Neural progenitor cell (in vitro differentiated cells): ENCODE measurements at regions not wholly inside any gene's neighbourhood (a gene's known extent, or its start where the extent isn't known, plus 50 kb on each side); places are given as distances from the start of the nearest gene placed in this dataset.
A peak's percentile ranks its signal among the peaks of the same experiment; 100 is the strongest.

Source experiments
- DNase-seq: peaks from one replicate; pipeline ENCODE4 v3.0.0-alpha.2; 2016; ENCODE audit warnings: low spot score
- H2AFZ ChIP-seq: fragments of 200-600 bp; sonication (generic); replicated peaks from 2 replicates; pipeline ENCODE4 v1.6.1; 2016; ENCODE audit warnings: antibody characterized with exemption
- H3F3A ChIP-seq: fragments of 200-600 bp; sonication (generic); 2 replicates; pipeline ENCODE4 v1.6.1; 2016; ENCODE audit warnings: antibody characterized with exemption, low read depth
- H3K27ac ChIP-seq: fragments of 200-600 bp; sonication (generic); 2 replicates; pipeline ENCODE4 v1.5.1; 2016; ENCODE audit warnings: mild to moderate bottlenecking
- H3K27me3 ChIP-seq: fragments of 200-600 bp; sonication (generic); 2 replicates; pipeline ENCODE4 v1.6.1; 2016; ENCODE audit warnings: mild to moderate bottlenecking, moderate library complexity
- H3K36me3 ChIP-seq: fragments of 200-600 bp; sonication (generic); 2 replicates; pipeline ENCODE4 v1.5.1; 2016
- H3K4me1 ChIP-seq: fragments of 200-600 bp; sonication (generic); 2 replicates; pipeline ENCODE4 v1.6.1; 2016; ENCODE audit warnings: mixed run types
- H3K4me2 ChIP-seq: fragments of 200-600 bp; sonication (generic); 2 replicates; pipeline ENCODE4 v1.6.1; 2016
- H3K4me3 ChIP-seq: fragments of 200-600 bp; sonication (generic); 2 replicates; pipeline ENCODE4 v1.5.1; 2016
- H3K79me2 ChIP-seq: fragments of 200-600 bp; sonication (generic); 2 replicates; pipeline ENCODE4 v1.6.1; 2016; ENCODE audit warnings: low read depth
- H3K9ac ChIP-seq: fragments of 200-600 bp; sonication (generic); 2 replicates; pipeline ENCODE4 v1.6.1; 2016
- H3K9me3 ChIP-seq: fragments of 200-600 bp; sonication (generic); 2 replicates; pipeline ENCODE4 v1.5.1; 2016; ENCODE audit warnings: low read depth
- H4K20me1 ChIP-seq: fragments of 200-600 bp; sonication (generic); 2 replicates; pipeline ENCODE4 v1.6.1; 2016; ENCODE audit warnings: low read depth
- H3K27ac Mint-ChIP-seq: 3 replicates; pipeline ENCODE4 v1.8.0; 2021; ENCODE audit warnings: mixed read lengths
- H3K27me3 Mint-ChIP-seq: 2 replicates; pipeline ENCODE4 v1.8.0; 2022; ENCODE audit warnings: low read depth, mild to moderate bottlenecking, inconsistent platforms, moderate library complexity, mixed read lengths; ENCODE audit not compliant: insufficient read depth
- H3K36me3 Mint-ChIP-seq: 3 replicates; pipeline ENCODE4 v1.8.0; 2021; ENCODE audit warnings: mixed read lengths
- H3K4me1 Mint-ChIP-seq: 3 replicates; pipeline ENCODE4 v1.8.0; 2021; ENCODE audit warnings: mixed read lengths
- H3K4me3 Mint-ChIP-seq: 3 replicates; pipeline ENCODE4 v1.8.0; 2021; ENCODE audit warnings: mild to moderate bottlenecking, moderate library complexity, mixed read lengths
- H3K9me3 Mint-ChIP-seq: 3 replicates; pipeline ENCODE4 v1.8.0; 2020; ENCODE audit warnings: mixed read lengths
- CTCF ChIP-seq: fragments of 200-600 bp; sonication (generic); IDR thresholded peaks from 2 replicates; pipeline ENCODE4 v1.5.1; 2017; ENCODE audit warnings: antibody characterized with exemption, mild to moderate bottlenecking
- EZH2 ChIP-seq: fragments of 200-600 bp; sonication (generic); IDR thresholded peaks from 2 replicates; pipeline ENCODE4 v1.6.1; 2017; ENCODE audit warnings: antibody characterized with exemption, mild to moderate bottlenecking, moderate library complexity
- EZH2phosphoT487 ChIP-seq: fragments of 200-600 bp; sonication (generic); IDR thresholded peaks from 2 replicates; pipeline ENCODE4 v1.6.1; 2017; ENCODE audit warnings: antibody characterized with exemption

DNA sequence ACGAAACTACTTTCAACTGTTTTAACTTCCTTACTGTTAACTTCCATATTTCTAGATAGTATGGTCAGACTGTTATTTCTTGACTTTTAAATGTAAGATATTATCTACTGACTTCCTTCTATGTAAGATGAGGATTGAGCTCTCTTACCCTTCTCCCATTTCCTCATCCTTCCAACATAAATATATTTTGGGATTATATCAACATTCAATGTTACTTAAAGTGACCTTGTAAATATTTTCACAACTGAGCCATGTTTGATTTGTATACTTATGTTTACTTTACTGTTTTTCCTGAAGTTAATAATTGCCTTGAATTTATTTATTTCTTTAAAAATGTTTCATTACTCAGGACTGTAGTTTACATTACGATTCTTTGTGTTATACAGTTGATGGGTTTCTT lies 148.7 kb downstream of the ZIC5 start:
- Histone ChIP-seq H3K36me3 (no peaks in the 10 kb centered on the region), H3K9ac (no peak overlapping the region), H3K79me2 (no peaks in the 10 kb centered on the region), H3K4me3 (no peak overlapping the region), H3K9me3 (no peaks in the 10 kb centered on the region), H2AFZ (no peak overlapping the region), H3F3A (peaks cover 10% of the 10 kb centered on the region), H3K27ac (no peak overlapping the region), H3K4me2 (no peak overlapping the region), H3K27me3 (no peaks in the 10 kb centered on the region), H4K20me1 (no peaks in the 10 kb centered on the region), H3K4me1 (peaks cover 25% of the 10 kb centered on the region)
- Mint-ChIP-seq H3K4me3 (no peak overlapping the region), H3K9me3 (peaks cover 37% of the 10 kb centered on the region), H3K27ac (no peak overlapping the region), H3K27me3 (peaks cover 4% of the 10 kb centered on the region), H3K4me1 (peaks cover 24% of the 10 kb centered on the region), H3K36me3 (peaks cover 58% of the 10 kb centered on the region)
- TF ChIP-seq CTCF: no peak
- TF ChIP-seq EZH2phosphoT487: no peak
- no peak for DNase-seq

GRCh38 chr13:99821741-99822140 lies 149.8 kb downstream of the ZIC5 start:
- H3K36me3 Mint-ChIP-seq: peaks cover 50% of the 10 kb centered on the region
- TF ChIP-seq EZH2 (no peak), CTCF (no peak), EZH2phosphoT487 (no peak)
- Histone ChIP-seq H3K4me2 (no peak overlapping the region), H3F3A (peaks cover 10% of the 10 kb centered on the region), H3K9ac (no peak overlapping the region), H3K9me3 (no peaks in the 10 kb centered on the region), H3K4me3 (no peak overlapping the region), H3K79me2 (no peaks in the 10 kb centered on the region), H2AFZ (no peak overlapping the region), H3K36me3 (no peaks in the 10 kb centered on the region), H3K27me3 (no peaks in the 10 kb centered on the region), H3K4me1 (peaks cover 25% of the 10 kb centered on the region), H3K27ac (no peak overlapping the region), H4K20me1 (no peaks in the 10 kb centered on the region)
- peaks cover 28% of the 10 kb centered on the region for H3K4me1 Mint-ChIP-seq
- no peak overlapping the region for H3K4me3 Mint-ChIP-seq
- peaks cover 35% of the 10 kb centered on the region for H3K9me3 Mint-ChIP-seq
- peaks cover 5% of the 10 kb centered on the region for H3K27me3 Mint-ChIP-seq
- no peak for DNase-seq
- no peak overlapping the region for H3K27ac Mint-ChIP-seq

GRCh38 chr13:99819967-99820366 lies 151.6 kb downstream of the ZIC5 start:
- Histone ChIP-seq H3K79me2 (no peaks in the 10 kb centered on the region), H3K27ac (no peak overlapping the region), H4K20me1 (no peaks in the 10 kb centered on the region), H3F3A (peaks cover 10% of the 10 kb centered on the region), H3K9me3 (no peaks in the 10 kb centered on the region), H3K36me3 (no peaks in the 10 kb centered on the region), H3K4me1 (peaks cover 25% of the 10 kb centered on the region), H3K4me3 (no peak overlapping the region), H2AFZ (no peak overlapping the region), H3K4me2 (no peak overlapping the region), H3K27me3 (no peaks in the 10 kb centered on the region), H3K9ac (no peak overlapping the region)
- H3K27me3 Mint-ChIP-seq: peaks cover 3% of the 10 kb centered on the region
- H3K4me1 Mint-ChIP-seq: peaks cover 29% of the 10 kb centered on the region
- peak overlapping the region; percentile 59 for H3K27ac Mint-ChIP-seq
- TF ChIP-seq CTCF: no peak
- no peak for TF ChIP-seq EZH2
- TF ChIP-seq EZH2phosphoT487: no peak
- peaks cover 21% of the 10 kb centered on the region for H3K9me3 Mint-ChIP-seq
- no peak for DNase-seq
- peaks cover 37% of the 10 kb centered on the region for H3K36me3 Mint-ChIP-seq
- H3K4me3 Mint-ChIP-seq: no peak overlapping the region
